NCI-H1694 treated with DMSO at 0.1 percent for 48 hours (cell line): ENCODE measurements at regions not wholly inside any gene's neighbourhood (a gene's known extent, or its start where the extent isn't known, plus 50 kb on each side); places are given as distances from the start of the nearest gene placed in this dataset.
"Not testable (repeated sequence)": the region's sequence is repeated elsewhere in the genome, so short reads cannot be mapped to it uniquely, and the experiment has no call there.

ENCODE experiments used
- DNase-seq: peaks from one replicate; lab custom pipeline; 2025; lab: John Stamatoyannopoulos, UW

GRCh38 chr9:73095425-73095824, 56.2 kb upstream of the ANXA1 start:
- DNase-seq, result no peak

- DNase-seq, result no peak
Measured at GRCh38 chr9:73093740-73094379, 57.8 kb upstream of the ANXA1 start.

DNA sequence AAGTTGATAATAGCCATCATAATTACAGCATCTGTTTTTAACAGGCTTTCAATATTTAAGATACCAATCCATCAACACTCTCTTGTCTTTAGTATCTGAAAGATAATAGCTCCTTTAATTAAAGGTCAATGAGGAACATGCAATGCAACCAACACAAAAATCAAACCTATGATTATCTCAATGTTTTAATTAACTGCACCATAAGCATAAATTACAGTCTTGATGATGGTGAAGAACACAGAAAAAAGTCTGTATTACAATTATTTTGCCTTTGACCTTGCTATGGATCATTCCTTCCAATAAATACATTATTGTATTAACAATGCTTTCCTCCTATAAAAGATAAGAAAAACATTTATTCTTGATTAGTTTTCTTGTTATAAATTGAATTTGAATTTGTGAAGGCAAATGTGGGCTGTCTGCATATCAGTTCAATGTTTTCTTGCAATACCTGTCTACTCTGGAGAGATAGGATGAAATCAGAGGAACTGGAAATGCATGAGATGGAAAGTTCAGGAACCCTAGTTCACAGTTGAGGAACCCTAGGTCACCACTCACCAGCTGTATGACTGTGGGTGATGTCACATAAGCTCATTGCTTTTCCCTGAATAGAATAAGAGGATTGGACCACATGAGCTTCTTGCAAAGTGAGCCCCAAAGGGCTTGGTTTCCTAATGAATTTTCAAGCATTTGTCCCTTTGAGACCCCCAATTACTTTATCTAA, 58.5 kb upstream of the ANXA1 start:
- DNase-seq, result no peak

DNA sequence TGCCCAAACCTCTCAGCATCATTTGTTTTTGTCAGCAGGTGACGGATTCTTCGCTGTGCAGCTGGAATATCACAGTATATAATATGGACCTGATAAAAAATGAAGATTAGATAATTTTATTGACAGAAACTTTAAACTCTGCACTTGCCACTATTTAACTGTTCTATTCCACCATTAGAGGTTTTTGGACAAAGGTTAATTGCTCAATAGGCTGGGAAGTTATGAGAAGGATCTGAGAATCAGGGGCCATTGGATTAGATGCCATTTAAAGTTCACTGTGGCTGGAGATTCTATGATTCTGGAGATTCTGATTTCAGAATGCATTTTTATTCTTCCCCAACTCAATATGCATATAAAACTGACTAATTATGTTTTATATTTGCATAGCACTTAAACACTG, 59.8 kb upstream of the ANXA1 start:
- DNase-seq, result no peak

GRCh38 chr9:73090214-73090613, 61.5 kb upstream of the ANXA1 start:
- DNase-seq, result no peak

DNA sequence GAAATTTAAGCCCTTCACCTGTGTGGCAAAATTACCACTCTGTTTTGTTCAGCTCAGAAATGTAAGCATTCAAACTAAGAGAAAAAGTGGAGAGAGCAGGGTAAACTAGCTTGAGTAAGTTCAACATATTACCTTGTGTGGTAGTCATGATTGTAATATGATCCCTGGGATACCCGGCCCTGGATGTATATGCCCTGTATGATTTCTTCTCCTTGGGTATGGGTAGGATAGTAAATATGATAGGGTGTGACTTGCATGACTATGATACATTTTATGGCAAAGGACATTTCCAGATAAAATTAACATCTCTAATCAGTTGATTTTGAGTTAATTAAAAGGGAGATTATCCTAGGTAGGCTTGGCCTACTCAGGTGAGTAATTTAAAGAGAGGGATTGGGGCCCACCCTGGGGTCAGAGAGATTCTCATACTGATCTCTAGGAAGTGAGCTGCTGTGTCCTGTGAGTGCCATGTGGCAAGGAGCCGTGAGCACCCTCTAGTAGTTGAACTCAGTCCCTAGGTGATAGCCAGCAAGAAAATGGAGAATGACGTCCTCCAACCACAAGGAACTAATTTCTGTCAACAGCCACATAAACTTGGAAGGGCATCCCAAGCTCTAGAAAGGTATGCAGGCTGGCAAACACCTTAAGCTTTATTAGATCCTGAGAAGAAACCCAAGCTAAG, 62.2 kb upstream of the ANXA1 start:
- DNase-seq, result no peak

DNA sequence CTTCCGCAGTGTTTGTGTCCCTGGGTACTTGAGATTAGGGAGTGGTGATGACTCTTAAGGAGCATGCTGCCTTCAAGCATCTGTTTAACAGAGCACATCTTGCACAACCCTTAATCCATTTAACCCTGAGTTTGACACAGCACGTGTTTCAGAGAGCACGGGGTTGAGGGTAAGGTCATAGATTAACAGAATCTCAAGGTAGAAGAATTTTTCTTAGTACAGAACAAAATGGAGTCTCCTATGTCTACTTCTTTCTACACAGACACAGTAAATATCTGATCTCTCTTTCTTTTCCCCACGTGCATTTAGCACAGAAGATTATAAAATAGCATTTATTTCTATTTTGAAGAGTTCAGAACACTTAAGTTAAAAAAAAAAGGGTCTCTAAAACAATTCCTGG, 63.8 kb upstream of the ANXA1 start:
- DNase-seq, result not testable (repeated sequence)

DNA sequence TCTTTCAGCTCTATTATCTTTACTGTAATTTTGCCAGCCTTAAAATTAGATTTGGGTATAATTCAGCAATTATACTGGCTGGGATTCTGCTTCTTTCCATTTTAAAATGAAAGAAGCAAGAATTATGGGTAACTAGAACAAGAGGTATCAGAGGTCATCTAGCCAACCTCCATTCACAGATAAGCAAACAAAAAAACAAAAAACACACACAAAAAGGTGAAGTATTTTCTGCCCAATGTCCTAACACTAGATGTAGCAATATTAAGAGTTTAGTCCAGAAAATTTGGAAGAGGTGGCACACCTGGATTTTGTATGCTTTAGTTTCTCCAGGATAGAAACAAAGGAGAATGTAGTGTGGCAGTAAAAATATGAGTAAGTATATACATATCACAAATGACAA, 68.1 kb upstream of the ANXA1 start:
- DNase-seq, result no peak

- DNase-seq, result peak; percentile 4
Measured at GRCh38 chr9:73081979-73082657, 69.5 kb upstream of the ANXA1 start.

- DNase-seq, result no peak
Measured at GRCh38 chr9:73080110-73080694, 71.5 kb upstream of the ANXA1 start.

GRCh38 chr9:73079326-73079725, 72.3 kb upstream of the ANXA1 start:
- DNase-seq, result no peak

DNA sequence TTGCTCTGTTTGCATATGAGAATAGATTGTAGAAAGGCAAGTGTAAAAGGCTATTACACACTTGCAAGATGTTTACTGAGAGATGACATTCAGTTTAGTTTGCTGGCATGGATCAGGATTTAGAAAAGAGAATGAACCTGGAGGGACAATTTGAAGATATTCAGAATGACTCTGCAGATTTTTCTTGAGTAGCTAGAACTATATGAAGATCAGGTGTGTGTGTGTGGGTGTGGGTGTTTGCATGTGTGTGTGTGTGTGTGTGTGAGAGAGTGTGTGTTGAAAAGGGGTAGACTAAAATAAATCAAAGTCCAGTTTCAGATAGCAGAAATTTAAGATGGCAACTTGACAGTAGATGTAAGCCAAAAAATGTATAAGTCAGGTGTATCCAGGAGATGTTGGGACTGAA, 74.0 kb upstream of the ANXA1 start:
- no peak for DNase-seq

- DNase-seq, result no peak
Measured at GRCh38 chr9:73076970-73077369, 74.7 kb upstream of the ANXA1 start.

DNA sequence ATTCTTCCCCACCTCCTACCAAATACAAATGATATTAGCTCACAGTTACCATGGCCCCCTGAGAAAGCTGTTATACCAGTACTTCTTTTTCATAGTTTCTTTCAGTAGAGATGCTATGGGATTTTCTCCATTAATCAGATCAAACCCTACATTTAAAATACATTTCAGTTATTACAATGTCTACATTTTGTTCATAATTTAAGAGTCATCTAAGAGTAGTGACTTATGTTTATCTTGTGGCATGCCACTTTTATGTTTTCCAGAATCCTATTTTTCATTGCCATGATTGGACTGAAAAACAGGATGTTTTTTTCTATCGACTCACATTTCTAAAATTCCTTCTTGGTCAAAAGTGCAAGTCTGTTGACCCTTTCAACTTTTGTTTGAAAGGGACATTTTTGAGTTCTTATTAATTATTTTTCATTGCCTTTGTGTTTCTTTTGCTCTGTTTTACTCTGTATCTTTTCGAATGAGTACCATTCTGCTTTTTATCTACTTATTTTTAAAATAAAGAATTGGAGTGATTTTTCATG, 77.4 kb upstream of the ANXA1 start:
- no peak for DNase-seq

DNA sequence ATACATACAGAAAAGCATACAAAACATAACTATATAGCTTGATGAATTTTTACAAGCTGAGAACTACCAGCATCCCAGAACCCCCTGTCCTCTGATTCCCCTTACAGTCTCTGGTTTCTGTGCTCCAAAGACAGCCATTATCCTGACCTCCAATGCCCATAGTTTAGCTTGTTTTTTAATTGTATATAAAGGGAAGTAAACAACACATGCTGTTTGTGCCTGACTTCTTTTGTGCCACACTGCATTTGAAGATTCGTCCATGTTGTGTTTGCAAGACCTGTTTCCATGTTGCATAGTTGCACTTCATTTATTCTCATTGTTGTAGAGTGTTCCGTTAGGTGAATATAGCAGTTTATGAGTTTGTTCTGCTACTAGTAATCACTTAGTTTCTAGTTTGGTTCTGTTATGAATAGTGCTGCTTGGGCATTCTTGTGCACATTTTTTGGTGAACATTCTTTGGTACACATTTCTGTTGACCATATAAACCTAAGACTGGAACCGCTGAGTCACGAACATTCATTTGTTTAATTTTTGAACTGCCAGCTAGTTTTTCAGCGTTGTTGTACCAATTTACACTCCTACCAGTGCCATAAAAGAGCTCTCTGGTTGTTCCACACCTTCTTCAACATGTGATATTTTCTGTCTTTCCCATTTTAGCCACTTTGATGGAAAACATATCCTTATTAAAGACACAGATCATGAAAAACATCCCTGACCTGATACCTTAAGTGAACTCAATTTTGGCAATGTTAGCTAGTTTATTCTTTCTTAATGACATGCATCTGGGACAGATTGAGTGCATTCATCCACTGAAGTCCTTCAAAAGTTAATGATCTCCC, 78.1 kb upstream of the ANXA1 start:
- DNase-seq, result no peak

DNA sequence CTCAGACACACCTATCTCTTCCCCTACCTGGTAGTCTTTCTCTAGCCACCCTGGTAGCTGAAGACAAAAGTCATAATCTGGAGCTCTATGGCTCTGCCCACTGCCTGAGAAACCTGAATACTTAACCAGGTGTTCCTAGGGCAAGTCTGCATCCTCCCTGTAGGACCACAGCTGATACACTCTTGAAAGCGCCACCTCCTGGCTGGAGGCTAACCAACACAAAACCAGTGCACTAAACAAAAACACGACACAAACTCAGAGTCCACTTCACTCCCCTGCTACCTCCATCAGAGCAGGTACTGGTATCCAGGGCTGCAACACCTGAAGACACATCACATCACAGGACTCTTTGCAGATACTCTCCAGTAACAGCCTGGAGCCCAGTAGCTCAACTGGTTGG, 84.6 kb upstream of the ANXA1 start:
- DNase-seq, result no peak

- no peak for DNase-seq
Measured at GRCh38 chr9:73065439-73065838, 86.2 kb upstream of the ANXA1 start.

- DNase-seq, result no peak
Measured at GRCh38 chr9:73064315-73064714, 87.3 kb upstream of the ANXA1 start.

DNA sequence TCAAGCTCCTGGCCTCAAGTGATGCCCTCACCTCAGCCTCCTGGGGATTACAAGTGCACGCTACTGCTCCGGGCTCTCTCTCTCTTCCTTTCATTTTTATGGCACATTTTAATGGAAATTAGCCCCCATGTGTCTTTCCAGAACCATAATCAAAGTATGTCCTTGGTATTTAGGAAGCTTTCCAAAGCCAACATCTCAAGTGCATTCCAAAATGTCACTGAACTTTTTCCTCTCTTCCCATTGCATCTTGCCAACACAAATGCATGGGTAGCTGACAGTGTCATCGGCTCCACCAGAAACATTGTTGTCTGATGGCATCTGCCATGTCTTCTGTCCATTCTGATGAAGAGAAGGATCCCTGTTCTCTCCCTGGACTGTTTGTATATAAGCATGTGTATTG, 90.5 kb upstream of the ANXA1 start:
- DNase-seq, result no peak

- no peak for DNase-seq
Measured at GRCh38 chr9:73059247-73059646, 92.4 kb upstream of the ANXA1 start.

DNA sequence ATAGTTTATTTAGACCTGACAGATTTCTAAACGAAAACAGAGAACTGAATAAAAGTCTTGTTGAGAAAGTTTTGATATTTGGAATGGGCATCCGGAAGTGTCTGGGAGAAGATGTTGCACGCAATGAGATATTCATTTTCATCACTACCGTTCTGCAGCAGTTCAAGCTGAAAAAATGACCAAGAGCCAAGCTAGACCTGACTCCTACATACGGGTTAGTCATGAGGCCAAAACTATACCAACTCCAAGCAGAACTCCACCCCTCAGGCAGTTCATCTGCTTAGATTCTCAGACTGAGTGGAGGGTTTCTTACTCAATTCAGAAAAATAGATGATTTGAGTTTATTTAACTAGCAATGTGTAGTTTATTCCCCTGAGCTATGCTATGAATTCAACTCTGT, 95.4 kb upstream of the ANXA1 start:
- no peak for DNase-seq
